ENCODE measurements at regions not wholly inside any gene's neighbourhood (a gene's known extent, or its start where the extent isn't known, plus 50 kb on each side); places are given as distances from the start of the nearest gene placed in this dataset.

GRCh38 chr6:66068907-66069306 lies 361.9 kb upstream of the EYS start:
- Histone ChIP-seq H2AFZ (ENCODE audit: low read length) (no peak overlapping the region), H4K5ac (ENCODE audit: insufficient read length, low read depth, low read length) (no peak overlapping the region), H3K4me2 (ENCODE audit: insufficient read depth in 1 of 2, low read depth in 2 of 2, low read length in 2 of 2) (no peak overlapping the region), H2BK5ac (ENCODE audit: low read depth, low read length) (no peak overlapping the region), H3K9ac (replicated peaks in 1 of 4; ENCODE audit: extremely low read depth in 1 of 4, low read depth in 3 of 4, low read length in 3 of 4) (no peak overlapping the region), H3K23me2 (ENCODE audit: low read depth, low read length) (no peaks in the 10 kb centered on the region), H3K36me3 (ENCODE audit: control insufficient read depth in 2 of 4, insufficient read depth in 4 of 4, low read length in 3 of 4) (no peaks in the 10 kb centered on the region), H2BK15ac (ENCODE audit: low read length) (no peak overlapping the region), H3K18ac (ENCODE audit: extremely low read depth, low read length) (no peak overlapping the region), H3K14ac (ENCODE audit: insufficient read length) (no peak overlapping the region), H3K79me1 (ENCODE audit: low read depth, low read length) (no peaks in the 10 kb centered on the region), H2AK5ac (ENCODE audit: low read depth, low read length) (no peak overlapping the region), H2BK12ac (ENCODE audit: low read depth, low read length) (no peak overlapping the region), H2BK120ac (replicated peaks; ENCODE audit: low read depth, low read length) (no peak overlapping the region), H3K27me3 (replicated peaks in 1 of 4; ENCODE audit: control insufficient read depth in 3 of 4, extremely low read depth in 1 of 4, insufficient read depth in 3 of 4, low read length in 3 of 4) (no peaks in the 10 kb centered on the region), H3K27ac (ENCODE audit: low read depth, low read length) (no peak overlapping the region), H3K9me3 (ENCODE audit: insufficient read depth in 2 of 2, low read depth in 1 of 2, low read length in 1 of 2) (no peaks in the 10 kb centered on the region), H3K4ac (replicated peaks; ENCODE audit: insufficient read length, low read depth, low read length) (no peak overlapping the region), H3K4me3 (ENCODE audit: extremely low read depth in 1 of 4, insufficient read depth in 2 of 4, low read depth in 3 of 4, low read length in 4 of 4) (no peak overlapping the region), H4K91ac (replicated peaks; ENCODE audit: insufficient read length, low read length) (no peak overlapping the region), H3K4me1 (replicated peaks in 1 of 4; ENCODE audit: control insufficient read depth in 3 of 4, insufficient read depth in 4 of 4, low read length in 3 of 4) (no peaks in the 10 kb centered on the region), H2BK20ac (ENCODE audit: low read length) (no peak overlapping the region), H4K8ac (ENCODE audit: extremely low read depth, insufficient read depth, low read length) (no peak overlapping the region), H3K79me2 (ENCODE audit: control insufficient read depth in 1 of 2, insufficient read depth in 2 of 2, low read length in 2 of 2) (no peaks in the 10 kb centered on the region), H3K23ac (ENCODE audit: insufficient read length) (no peak overlapping the region), H4K20me1 (replicated peaks in 1 of 2; ENCODE audit: control insufficient read depth in 1 of 2, insufficient read depth in 2 of 2, low read length in 2 of 2) (no peaks in the 10 kb centered on the region), H3K56ac (replicated peaks; ENCODE audit: insufficient read length, low read depth, low read length) (no peak overlapping the region)
- ChIA-PET CTCF (ENCODE audit: partially characterized antibody) (no interaction called here), POLR2A (ENCODE audit: partially characterized antibody) (no interaction called here)
- DNase-seq (ENCODE audit: low read depth in 1 of 2, low spot score in 2 of 2) (no peak), FAIRE-seq (no peak)
- TF ChIP-seq RAD21 (IDR thresholded peaks at IDR 0.05 in 1 of 2, conservative IDR thresholded peaks at IDR 0.05 in 1 of 2; ENCODE audit: low read depth in 2 of 2, low read length in 2 of 2) (no peak), GABPA (IDR thresholded peaks at IDR 0.05; ENCODE audit: borderline replicate concordance, insufficient read depth, low read length) (no peak), ZNF274 (IDR thresholded peaks at IDR 0.05; ENCODE audit: borderline replicate concordance, extremely low read depth, low read length) (no peak), RFX5 (IDR thresholded peaks at IDR 0.05; ENCODE audit: borderline replicate concordance, low read depth, low read length) (no peak), SP1 (IDR thresholded peaks at IDR 0.05; ENCODE audit: low read depth, low read length) (no peak), EZH2 (IDR thresholded peaks at IDR 0.05; ENCODE audit: low read depth, low read length, severe bottlenecking) (no peak), TEAD4 (IDR thresholded peaks at IDR 0.05; ENCODE audit: low read depth, low read length) (no peak), CHD1 (IDR thresholded peaks at IDR 0.05; ENCODE audit: low read depth, low read length) (no peak), YY1 (IDR thresholded peaks at IDR 0.05; ENCODE audit: low read depth, low read length) (no peak), TCF12 (IDR thresholded peaks at IDR 0.05; ENCODE audit: low read depth, low read length) (no peak), SP2 (IDR thresholded peaks at IDR 0.05; ENCODE audit: low read length) (no peak), ATF2 (IDR thresholded peaks at IDR 0.05; ENCODE audit: low read length) (no peak), PHF8 (conservative IDR thresholded peaks at IDR 0.05; ENCODE audit: low read depth, low read length) (no peak), CHD2 (IDR thresholded peaks at IDR 0.05; ENCODE audit: low read length) (no peak), NANOG (IDR thresholded peaks at IDR 0.05; ENCODE audit: insufficient read depth, low read depth, low read length, poor library complexity, severe bottlenecking) (no peak)

Data from H1 (cell line).